VCaP (cell line): ENCODE measurements at regions not wholly inside any gene's neighbourhood (a gene's known extent, or its start where the extent isn't known, plus 50 kb on each side); places are given as distances from the start of the nearest gene placed in this dataset.

Experiments
- H3K27ac ChIP-seq: fragments of 450-650 bp; 2 replicates; pipeline ENCODE4 v1.5.1; 2017
- CTCF ChIP-seq: fragments of 450-650 bp; conservative IDR thresholded peaks from 2 replicates; pipeline ENCODE4 v1.5.1; 2017; ENCODE audit warnings: mild to moderate bottlenecking, moderate library complexity

- H3K27ac ChIP-seq: no peak overlapping the region
- TF ChIP-seq CTCF: no peak
Observed at GRCh38 chr3:117068301-117068700, 358.7 kb downstream of the TUSC7 start.

DNA sequence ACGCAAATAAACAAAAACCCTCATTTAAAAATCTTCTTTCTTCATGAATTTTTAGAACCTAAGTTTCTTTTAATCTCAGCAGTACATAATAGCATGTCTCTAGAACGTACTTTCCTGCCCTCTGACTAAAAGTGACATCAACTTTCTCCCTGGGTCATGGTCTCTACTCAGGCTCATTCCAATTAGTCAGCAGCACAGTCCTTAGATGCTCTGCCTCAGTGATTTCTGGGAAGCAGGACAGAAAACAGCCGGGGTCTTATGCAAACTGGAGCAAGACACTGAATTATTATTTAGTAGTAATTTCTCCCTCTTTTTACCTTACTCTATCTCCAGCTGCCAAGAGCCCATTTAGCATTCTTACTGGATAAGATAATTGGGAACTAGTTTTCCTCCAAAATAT, 365.2 kb downstream of the TUSC7 start:
- TF ChIP-seq CTCF: no peak
- no peak overlapping the region for H3K27ac ChIP-seq

GRCh38 chr3:117079997-117080396, 370.4 kb downstream of the TUSC7 start:
- TF ChIP-seq CTCF: no peak
- no peak overlapping the region for H3K27ac ChIP-seq

DNA sequence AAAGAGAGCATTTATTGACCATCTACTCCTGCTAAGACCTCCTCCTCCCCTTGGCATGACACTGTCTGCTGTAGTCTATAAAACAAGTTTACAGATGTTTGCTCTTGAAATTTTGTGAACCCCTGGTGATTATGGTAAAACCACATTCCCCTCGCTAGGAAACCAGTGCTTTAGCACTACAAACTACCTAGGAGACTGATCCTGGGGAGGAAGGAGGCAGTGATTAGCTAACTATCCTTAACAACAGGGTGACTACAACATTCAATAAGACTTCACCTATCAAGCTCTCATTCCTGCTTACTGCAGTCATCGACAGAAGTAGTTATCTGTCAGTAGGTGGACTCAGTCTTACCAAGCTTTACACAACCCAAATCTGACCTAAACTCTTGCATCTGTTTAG, 371.3 kb downstream of the TUSC7 start:
- no peak overlapping the region for H3K27ac ChIP-seq
- TF ChIP-seq CTCF: no peak

- TF ChIP-seq CTCF: no peak
- no peak overlapping the region for H3K27ac ChIP-seq
Observed at GRCh38 chr3:117084277-117084676, 374.7 kb downstream of the TUSC7 start.

DNA sequence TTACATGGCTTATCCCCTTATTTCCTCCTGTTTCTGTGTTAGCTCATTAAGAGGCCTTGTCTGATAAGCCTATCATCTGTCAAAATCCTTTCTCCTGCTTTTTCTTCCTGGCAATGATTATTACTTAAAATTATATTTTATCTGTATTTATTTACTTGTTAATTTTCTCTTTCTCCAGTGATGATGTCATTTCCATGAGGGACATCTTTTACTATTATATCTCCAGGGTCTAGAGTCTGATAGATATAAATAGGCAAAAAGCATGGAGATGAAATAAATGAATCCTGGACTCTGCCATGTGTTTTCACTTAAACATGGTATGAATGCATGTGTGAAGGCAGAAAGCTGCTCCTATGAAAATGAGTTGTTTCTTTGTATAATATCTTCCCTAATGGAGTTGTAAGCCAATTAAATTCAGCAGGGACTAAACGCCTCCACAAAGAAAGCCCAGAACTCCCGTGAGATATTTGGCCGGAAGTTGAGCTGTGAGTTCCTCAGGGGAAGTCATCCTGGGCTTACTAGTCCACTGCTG, 375.2 kb downstream of the TUSC7 start:
- TF ChIP-seq CTCF: no peak
- H3K27ac ChIP-seq: no peak overlapping the region

GRCh38 chr3:117091676-117092075, 382.1 kb downstream of the TUSC7 start:
- TF ChIP-seq CTCF: no peak
- no peak overlapping the region for H3K27ac ChIP-seq
